GM23338 (cell line): ENCODE measurements at regions not wholly inside any gene's neighbourhood (a gene's known extent, or its start where the extent isn't known, plus 50 kb on each side); places are given as distances from the start of the nearest gene placed in this dataset.
"Not testable (repeated sequence)": the region's sequence is repeated elsewhere in the genome, so short reads cannot be mapped to it uniquely, and the experiment has no call there.

ENCODE experiments used
- CREB1 ChIP-seq: fragments of 250-450 bp; sonication (Bioruptor Pico); IDR thresholded peaks from 2 replicates; pipeline ENCODE4 v1.5.0; 2020; ENCODE audit warnings: low read depth, mild to moderate bottlenecking, moderate library complexity
- CTCF ChIP-seq, 2 experiments: fragments of 200-600 bp in 1 of 2; sonication (generic) in 1 of 2; conservative IDR thresholded peaks; 2 replicates each; pipeline versions ENCODE4 v1.5.1 to v1.6.1; 2016 to 2017; ENCODE audit warnings: antibody characterized with exemption in 2 of 2, low read depth in 2 of 2, mild to moderate bottlenecking in 2 of 2, moderate library complexity in 1 of 2
- EZH2 ChIP-seq: fragments of 200-600 bp; sonication (generic); IDR thresholded peaks from one replicate; pipeline ENCODE4 v1.8.0; 2017; ENCODE audit warnings: antibody characterized with exemption, mild to moderate bottlenecking, low read depth; ENCODE audit not compliant: unreplicated experiment
- EZH2phosphoT487 ChIP-seq: fragments of 200-600 bp; sonication (generic); IDR thresholded peaks from one replicate; pipeline ENCODE4 v1.8.1; 2018; ENCODE audit warnings: antibody characterized with exemption; ENCODE audit not compliant: unreplicated experiment
- JUNB ChIP-seq: IDR thresholded peaks from one replicate; pipeline ENCODE4 v1.6.1; 2016; ENCODE audit warnings: antibody characterized with exemption; ENCODE audit not compliant: unreplicated experiment
- NANOG ChIP-seq: IDR thresholded peaks from 2 replicates; pipeline ENCODE4 v1.6.1; 2016; ENCODE audit warnings: antibody characterized with exemption, borderline replicate concordance
- POLR2AphosphoS5 ChIP-seq: IDR thresholded peaks from 2 replicates; pipeline ENCODE4 v1.6.1; 2016; ENCODE audit warnings: antibody characterized with exemption, low read depth
- REST ChIP-seq: IDR thresholded peaks from one replicate; pipeline ENCODE4 v1.6.1; 2018; ENCODE audit warnings: antibody characterized with exemption; ENCODE audit not compliant: unreplicated experiment
- STAT1 ChIP-seq: IDR thresholded peaks from one replicate; pipeline ENCODE4 v1.6.1; 2016; ENCODE audit warnings: antibody characterized with exemption; ENCODE audit not compliant: unreplicated experiment
- ZNF114 ChIP-seq: fragments of 250-450 bp; sonication (Bioruptor Pico); IDR thresholded peaks from 2 replicates; pipeline ENCODE4 v1.5.0; 2020; ENCODE audit warnings: mild to moderate bottlenecking, moderate library complexity
- ZNF331 ChIP-seq: fragments of 250-450 bp; sonication (Bioruptor Pico); IDR thresholded peaks from 2 replicates; pipeline ENCODE4 v1.5.0; 2020; ENCODE audit warnings: low read depth, mild to moderate bottlenecking, moderate library complexity
- TF ChIP-seq, protein P1 (sequence below): fragments of 250-450 bp; sonication (Bioruptor Pico); IDR thresholded peaks from 2 replicates; pipeline ENCODE4 v1.5.0; 2020; ENCODE audit warnings: mild to moderate bottlenecking, moderate library complexity
- TF ChIP-seq, protein P2 (sequence below): IDR thresholded peaks from 2 replicates; pipeline ENCODE4 v1.6.1; 2016; ENCODE audit warnings: antibody characterized with exemption

- not testable (repeated sequence) for TF ChIP-seq EZH2; POLR2AphosphoS5; CTCF (conservative IDR thresholded peaks at IDR 0.05; ENCODE audit: low read depth in 2 of 2); CREB1 (CRISPR knock-in tag); EZH2phosphoT487; REST; ZNF331 (CRISPR knock-in tag); JUNB; ZNF114 (CRISPR knock-in tag); NANOG; STAT1
- TF ChIP-seq, protein P1, sequence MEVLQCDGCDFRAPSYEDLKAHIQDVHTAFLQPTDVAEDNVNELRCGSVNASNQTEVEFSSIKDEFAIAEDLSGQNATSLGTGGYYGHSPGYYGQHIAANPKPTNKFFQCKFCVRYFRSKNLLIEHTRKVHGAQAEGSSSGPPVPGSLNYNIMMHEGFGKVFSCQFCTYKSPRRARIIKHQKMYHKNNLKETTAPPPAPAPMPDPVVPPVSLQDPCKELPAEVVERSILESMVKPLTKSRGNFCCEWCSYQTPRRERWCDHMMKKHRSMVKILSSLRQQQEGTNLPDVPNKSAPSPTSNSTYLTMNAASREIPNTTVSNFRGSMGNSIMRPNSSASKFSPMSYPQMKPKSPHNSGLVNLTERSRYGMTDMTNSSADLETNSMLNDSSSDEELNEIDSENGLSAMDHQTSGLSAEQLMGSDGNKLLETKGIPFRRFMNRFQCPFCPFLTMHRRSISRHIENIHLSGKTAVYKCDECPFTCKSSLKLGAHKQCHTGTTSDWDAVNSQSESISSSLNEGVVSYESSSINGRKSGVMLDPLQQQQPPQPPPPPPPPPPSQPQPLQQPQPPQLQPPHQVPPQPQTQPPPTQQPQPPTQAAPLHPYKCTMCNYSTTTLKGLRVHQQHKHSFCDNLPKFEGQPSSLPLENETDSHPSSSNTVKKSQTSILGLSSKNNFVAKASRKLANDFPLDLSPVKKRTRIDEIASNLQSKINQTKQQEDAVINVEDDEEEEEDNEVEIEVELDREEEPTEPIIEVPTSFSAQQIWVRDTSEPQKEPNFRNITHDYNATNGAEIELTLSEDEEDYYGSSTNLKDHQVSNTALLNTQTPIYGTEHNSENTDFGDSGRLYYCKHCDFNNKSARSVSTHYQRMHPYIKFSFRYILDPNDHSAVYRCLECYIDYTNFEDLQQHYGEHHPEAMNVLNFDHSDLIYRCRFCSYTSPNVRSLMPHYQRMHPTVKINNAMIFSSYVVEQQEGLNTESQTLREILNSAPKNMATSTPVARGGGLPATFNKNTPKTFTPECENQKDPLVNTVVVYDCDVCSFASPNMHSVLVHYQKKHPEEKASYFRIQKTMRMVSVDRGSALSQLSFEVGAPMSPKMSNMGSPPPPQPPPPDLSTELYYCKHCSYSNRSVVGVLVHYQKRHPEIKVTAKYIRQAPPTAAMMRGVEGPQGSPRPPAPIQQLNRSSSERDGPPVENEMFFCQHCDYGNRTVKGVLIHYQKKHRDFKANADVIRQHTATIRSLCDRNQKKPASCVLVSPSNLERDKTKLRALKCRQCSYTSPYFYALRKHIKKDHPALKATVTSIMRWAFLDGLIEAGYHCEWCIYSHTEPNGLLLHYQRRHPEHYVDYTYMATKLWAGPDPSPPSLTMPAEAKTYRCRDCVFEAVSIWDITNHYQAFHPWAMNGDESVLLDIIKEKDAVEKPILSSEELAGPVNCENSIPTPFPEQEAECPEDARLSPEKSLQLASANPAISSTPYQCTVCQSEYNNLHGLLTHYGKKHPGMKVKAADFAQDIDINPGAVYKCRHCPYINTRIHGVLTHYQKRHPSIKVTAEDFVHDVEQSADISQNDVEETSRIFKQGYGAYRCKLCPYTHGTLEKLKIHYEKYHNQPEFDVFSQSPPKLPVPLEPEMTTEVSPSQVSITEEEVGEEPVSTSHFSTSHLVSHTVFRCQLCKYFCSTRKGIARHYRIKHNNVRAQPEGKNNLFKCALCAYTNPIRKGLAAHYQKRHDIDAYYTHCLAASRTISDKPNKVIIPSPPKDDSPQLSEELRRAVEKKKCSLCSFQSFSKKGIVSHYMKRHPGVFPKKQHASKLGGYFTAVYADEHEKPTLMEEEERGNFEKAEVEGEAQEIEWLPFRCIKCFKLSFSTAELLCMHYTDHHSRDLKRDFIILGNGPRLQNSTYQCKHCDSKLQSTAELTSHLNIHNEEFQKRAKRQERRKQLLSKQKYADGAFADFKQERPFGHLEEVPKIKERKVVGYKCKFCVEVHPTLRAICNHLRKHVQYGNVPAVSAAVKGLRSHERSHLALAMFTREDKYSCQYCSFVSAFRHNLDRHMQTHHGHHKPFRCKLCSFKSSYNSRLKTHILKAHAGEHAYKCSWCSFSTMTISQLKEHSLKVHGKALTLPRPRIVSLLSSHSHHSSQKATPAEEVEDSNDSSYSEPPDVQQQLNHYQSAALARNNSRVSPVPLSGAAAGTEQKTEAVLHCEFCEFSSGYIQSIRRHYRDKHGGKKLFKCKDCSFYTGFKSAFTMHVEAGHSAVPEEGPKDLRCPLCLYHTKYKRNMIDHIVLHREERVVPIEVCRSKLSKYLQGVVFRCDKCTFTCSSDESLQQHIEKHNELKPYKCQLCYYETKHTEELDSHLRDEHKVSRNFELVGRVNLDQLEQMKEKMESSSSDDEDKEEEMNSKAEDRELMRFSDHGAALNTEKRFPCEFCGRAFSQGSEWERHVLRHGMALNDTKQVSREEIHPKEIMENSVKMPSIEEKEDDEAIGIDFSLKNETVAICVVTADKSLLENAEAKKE (CRISPR knock-in tag): not testable (repeated sequence)
- TF ChIP-seq, protein P2, sequence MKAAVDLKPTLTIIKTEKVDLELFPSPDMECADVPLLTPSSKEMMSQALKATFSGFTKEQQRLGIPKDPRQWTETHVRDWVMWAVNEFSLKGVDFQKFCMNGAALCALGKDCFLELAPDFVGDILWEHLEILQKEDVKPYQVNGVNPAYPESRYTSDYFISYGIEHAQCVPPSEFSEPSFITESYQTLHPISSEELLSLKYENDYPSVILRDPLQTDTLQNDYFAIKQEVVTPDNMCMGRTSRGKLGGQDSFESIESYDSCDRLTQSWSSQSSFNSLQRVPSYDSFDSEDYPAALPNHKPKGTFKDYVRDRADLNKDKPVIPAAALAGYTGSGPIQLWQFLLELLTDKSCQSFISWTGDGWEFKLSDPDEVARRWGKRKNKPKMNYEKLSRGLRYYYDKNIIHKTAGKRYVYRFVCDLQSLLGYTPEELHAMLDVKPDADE: not testable (repeated sequence)
These were observed 162.2 kb downstream of the GOSR1 start for GRCh38 chr17:30639391-30639790.
